Pancreas (tissue), 10 donors: ENCODE measurements at regions not wholly inside any gene's neighbourhood (a gene's known extent, or its start where the extent isn't known, plus 50 kb on each side); places are given as distances from the start of the nearest gene placed in this dataset.

ENCODE experiments used
- ATAC-seq, 4 donors: fragments of 200-7000 bp; cut with Tn5 transposase; one replicate each; pipeline versions ENCODE4 v1.8.0 to v1.9.1; 2020; ENCODE audit warnings: mild to moderate bottlenecking in 4 of 4, moderate library complexity in 4 of 4
- DNase-seq, 6 donors: peaks; one replicate each; pipeline ENCODE4 v3.0.0-alpha.2; 2020
- FAIRE-seq: peaks from 2 replicates; lab custom pipeline; 2012; peaks lifted over from hg19 to GRCh38; lab: Jason Lieb, UNC
- H3K27ac ChIP-seq, 4 donors: fragments of 200-600 bp; sonication (generic); 1 replicate in 3 of 4; 2 replicates in 1 of 4; pipeline versions ENCODE4 v1.5.0 to v1.8.0; 2020
- H3K27me3 ChIP-seq, 4 donors: fragments of 200-600 bp; one replicate each; pipeline ENCODE4 v1.8.0; 2021
- H3K36me3 ChIP-seq, 3 donors: fragments of 200-600 bp; sonication (generic) in 1 of 3; one replicate each; pipeline versions ENCODE4 v1.5.0 to v1.8.0; 2020 to 2021
- H3K4me1 ChIP-seq, 3 donors: fragments of 200-600 bp; one replicate each; pipeline ENCODE4 v1.8.0; 2021
- H3K4me3 ChIP-seq, 4 donors: fragments of 200-600 bp; sonication (generic) in 2 of 4; one replicate each; pipeline versions ENCODE4 v1.5.0 to v1.8.0; 2020 to 2021
- H3K9me3 ChIP-seq, 4 donors: fragments of 200-600 bp; one replicate each; pipeline ENCODE4 v1.8.0; 2021
- WGBS, 2 donors: extraction: QIAGEN DNeasy Blood & Tissue Kit; methylation state at CpG; one replicate each; pipeline ENCODE4 v1.1.7; 2013; 5-methylcytosine and 5-hydroxymethylcytosine counted together
- intact Hi-C, 3 donors: fragments of 100-400 bp; cut with DNase I; formaldehyde crosslinking; loops; one replicate each; pipeline versions ENCODE4 v1.11.1 to v1.14.2; 2022
- TF ChIP-seq, protein P1 (sequence below), 4 donors: fragments of 200-600 bp; sonication (generic) in 3 of 4; IDR thresholded peaks; one replicate each; pipeline versions ENCODE4 v1.5.0 to v1.8.0; 2021; ENCODE audit warnings: antibody characterized with exemption in 4 of 4
- donor health status: healthy with polysubstance abuse.
- donor health status: DM: no; HTN: no; CAD: no; lungs with moderate emphysema.
- donor health status: DM: no; HTN: no; CAD: no.
- donor health status: control.
- donor health status: control.
- donor health status: Bipolar disorder and iron deficiency.
- donor health status: DM: yes; HTN: yes; CAD: no.
- donor health status: DM: no; HTN: no; CAD: no.
- donor health status: DM: no; HTN: no; CAD: no.
- donor health status: DM: yes; HTN: yes; CAD: no.

DNA sequence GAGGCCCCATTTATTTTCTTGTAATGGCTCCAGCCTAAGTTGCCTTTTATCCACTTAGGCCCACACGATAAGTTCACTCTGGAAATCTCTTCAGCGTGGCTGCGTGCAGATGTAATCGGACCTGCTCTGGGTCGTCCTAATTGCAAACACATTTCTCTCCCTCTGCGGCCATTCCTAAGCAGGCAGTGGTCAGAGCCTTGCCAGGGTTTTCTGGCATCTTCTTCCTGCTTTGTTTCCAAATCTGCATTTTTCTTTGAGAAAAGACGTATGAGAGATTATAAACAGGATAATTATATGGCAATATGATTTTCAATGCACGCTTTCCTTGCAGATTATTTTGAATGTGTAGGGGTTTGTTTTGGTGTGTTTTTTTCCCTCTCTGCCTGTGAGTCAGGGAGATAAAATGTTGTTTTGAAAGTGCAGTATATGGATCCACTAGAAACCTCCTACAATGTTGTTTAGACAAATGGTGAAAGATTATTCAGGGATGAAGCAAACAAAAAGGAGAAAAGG, 239.4 kb upstream of the TANK start:
- H3K4me1 ChIP-seq, result no peaks in the 10 kb centered on the region
- FAIRE-seq, result no peak

DNA sequence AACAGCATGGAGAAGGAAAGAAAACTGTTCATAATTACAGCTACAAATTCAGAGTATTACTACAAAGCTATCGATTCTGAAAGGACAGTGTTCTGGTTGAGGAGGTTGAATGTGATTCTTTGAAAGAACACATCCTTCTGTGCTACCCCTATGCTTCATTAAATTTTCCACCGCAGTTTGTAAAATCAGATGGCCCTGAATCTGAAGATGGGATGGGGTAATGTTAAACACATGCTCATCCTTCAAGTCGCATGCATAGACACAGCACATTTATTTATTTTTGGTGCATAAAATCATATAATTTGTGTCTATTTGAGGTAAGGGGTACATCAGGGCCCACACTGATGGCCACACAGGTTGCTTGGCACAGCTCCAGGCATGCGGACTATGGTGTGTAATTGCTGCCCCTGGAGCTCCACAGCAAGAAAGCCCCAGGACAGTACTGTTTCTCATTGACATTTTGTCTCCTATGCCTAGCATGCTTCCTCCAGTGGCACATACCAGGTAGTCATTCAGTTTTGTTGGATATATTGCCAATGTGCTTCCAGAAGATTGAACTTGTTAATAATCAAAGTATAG, 238.8 kb upstream of the TANK start:
- no peak overlapping the region for H3K27ac ChIP-seq
- no peak overlapping the region for H3K4me3 ChIP-seq
- TF ChIP-seq, protein P1, sequence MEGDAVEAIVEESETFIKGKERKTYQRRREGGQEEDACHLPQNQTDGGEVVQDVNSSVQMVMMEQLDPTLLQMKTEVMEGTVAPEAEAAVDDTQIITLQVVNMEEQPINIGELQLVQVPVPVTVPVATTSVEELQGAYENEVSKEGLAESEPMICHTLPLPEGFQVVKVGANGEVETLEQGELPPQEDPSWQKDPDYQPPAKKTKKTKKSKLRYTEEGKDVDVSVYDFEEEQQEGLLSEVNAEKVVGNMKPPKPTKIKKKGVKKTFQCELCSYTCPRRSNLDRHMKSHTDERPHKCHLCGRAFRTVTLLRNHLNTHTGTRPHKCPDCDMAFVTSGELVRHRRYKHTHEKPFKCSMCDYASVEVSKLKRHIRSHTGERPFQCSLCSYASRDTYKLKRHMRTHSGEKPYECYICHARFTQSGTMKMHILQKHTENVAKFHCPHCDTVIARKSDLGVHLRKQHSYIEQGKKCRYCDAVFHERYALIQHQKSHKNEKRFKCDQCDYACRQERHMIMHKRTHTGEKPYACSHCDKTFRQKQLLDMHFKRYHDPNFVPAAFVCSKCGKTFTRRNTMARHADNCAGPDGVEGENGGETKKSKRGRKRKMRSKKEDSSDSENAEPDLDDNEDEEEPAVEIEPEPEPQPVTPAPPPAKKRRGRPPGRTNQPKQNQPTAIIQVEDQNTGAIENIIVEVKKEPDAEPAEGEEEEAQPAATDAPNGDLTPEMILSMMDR (IDR thresholded peaks at IDR 0.05), result no peak
- 73 to 82% methylated on average over 4 of the region's 4 CpGs for WGBS, 2 donors
- no peaks in the 10 kb centered on the region for H3K27me3 ChIP-seq
- no peaks in the 10 kb centered on the region for H3K36me3 ChIP-seq
- no peaks in the 10 kb centered on the region for H3K9me3 ChIP-seq
- ATAC-seq (no peak), FAIRE-seq (no peak), DNase-seq (peak in 1 of 6 donors; percentile 25)
- no peaks in the 10 kb centered on the region for H3K4me1 ChIP-seq
- intact Hi-C loops, result no loop called here

More for the DNA sequence above, 239.4 kb upstream of the TANK start:
- no peak overlapping the region for H3K27ac ChIP-seq
- no peaks in the 10 kb centered on the region for H3K36me3 ChIP-seq
- DNase-seq, result no peak
- intact Hi-C loops, result no loop called here
- no peaks in the 10 kb centered on the region for H3K9me3 ChIP-seq
- ATAC-seq, result peak in 3 of 4 donors; percentile 53 to 58 (median 56)
- no peaks in the 10 kb centered on the region for H3K27me3 ChIP-seq
- WGBS, 2 donors, result 69 to 70% methylated on average over 8 of the region's 8 CpGs
- no peak overlapping the region for H3K4me3 ChIP-seq
- TF ChIP-seq, protein P1 (IDR thresholded peaks at IDR 0.05), result no peak

DNA sequence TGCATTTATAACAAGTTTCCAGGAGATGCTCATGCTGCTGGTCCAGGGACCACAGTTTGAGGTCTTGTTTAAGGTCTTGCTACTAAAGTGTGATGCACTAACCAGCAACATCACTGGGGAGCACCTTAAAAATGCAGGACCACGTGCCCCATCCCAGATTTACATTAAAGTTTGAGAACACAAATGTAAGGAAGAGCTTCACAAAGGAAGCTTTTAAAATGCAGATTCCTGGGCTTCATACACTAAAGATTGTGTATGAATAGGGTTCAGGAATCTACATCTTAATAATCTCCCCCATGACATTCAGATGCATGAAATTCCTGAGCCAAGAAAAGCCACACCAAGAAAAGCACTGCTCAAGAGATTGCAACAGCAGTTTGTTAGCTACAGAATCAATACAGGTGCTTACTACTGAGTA, 235.3 kb upstream of the TANK start:
- no peak for ATAC-seq
- FAIRE-seq, result no peak
- DNase-seq, result no peak
- Histone ChIP-seq H3K27ac (no peak overlapping the region), H3K4me3 (no peak overlapping the region), H3K9me3 (no peaks in the 10 kb centered on the region), H3K4me1 (peaks cover 0 to 6% (median 4%) of the 10 kb centered on the region in 3 donors), H3K36me3 (no peaks in the 10 kb centered on the region), H3K27me3 (no peaks in the 10 kb centered on the region)
- intact Hi-C loops, result no loop called here
- TF ChIP-seq, protein P1 (IDR thresholded peaks at IDR 0.05), result no peak
- WGBS, 2 donors, result 77 to 78% methylated on average over 1 of the region's 1 CpG

DNA sequence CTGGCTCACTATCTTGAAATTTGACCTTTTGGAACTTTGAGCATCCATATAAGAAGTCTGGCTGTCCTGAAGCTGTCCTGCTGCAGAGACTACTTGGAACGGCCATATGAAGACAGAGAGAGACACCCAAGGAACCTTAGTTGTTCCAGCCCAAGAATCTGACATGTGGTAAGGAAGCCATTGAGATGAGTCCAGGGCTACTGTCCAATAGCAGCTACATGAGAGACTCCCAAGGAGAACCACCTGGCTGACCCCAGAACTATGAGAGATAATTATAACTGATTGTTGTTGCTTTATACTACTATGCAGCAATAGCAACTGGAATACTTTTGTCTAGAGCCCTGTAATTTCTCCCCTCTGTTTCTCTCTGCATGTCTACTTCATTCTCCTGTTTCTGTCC, 234.3 kb upstream of the TANK start:
- 90 to 100% methylated on average over 1 of the region's 1 CpG for WGBS, 2 donors
- no peak overlapping the region for H3K4me3 ChIP-seq
- H3K27ac ChIP-seq, result no peak overlapping the region
- H3K27me3 ChIP-seq, result no peaks in the 10 kb centered on the region
- FAIRE-seq (no peak), ATAC-seq (no peak), DNase-seq (no peak)
- intact Hi-C loops, result no loop called here
- H3K9me3 ChIP-seq, result no peaks in the 10 kb centered on the region
- no peaks in the 10 kb centered on the region for H3K36me3 ChIP-seq
- H3K4me1 ChIP-seq, result peaks cover 0 to 6% (median 4%) of the 10 kb centered on the region in 3 donors
- TF ChIP-seq, protein P1 (IDR thresholded peaks at IDR 0.05), result no peak

DNA sequence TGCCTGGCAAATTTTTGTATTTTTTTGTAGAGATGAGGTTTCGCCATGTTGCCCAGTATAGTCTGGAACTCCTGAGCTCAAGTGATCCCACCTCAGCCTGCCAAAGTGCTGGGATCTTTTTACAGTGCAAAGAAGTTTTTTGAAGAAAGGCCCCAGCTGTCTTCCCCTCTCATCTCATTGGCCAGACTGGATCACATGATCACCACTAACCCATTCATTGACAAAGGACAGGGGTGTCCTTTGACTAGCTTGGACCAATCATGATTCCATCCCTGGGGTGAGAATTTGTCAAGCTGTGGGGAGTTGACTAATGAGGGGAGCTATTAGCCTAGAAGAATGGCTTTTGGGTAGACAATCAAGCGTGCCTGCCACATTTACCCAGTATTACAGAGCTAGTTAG, 232.9 kb upstream of the TANK start:
- no peaks in the 10 kb centered on the region for H3K9me3 ChIP-seq
- no peaks in the 10 kb centered on the region for H3K27me3 ChIP-seq
- peaks cover 0 to 6% (median 4%) of the 10 kb centered on the region in 3 donors for H3K4me1 ChIP-seq
- no peak overlapping the region for H3K4me3 ChIP-seq
- DNase-seq, result no peak
- no peak for ATAC-seq
- TF ChIP-seq, protein P1 (IDR thresholded peaks at IDR 0.05), result no peak
- 48 to 49% methylated on average over 2 of the region's 2 CpGs for WGBS, 2 donors
- no peak for FAIRE-seq
- no peak overlapping the region for H3K27ac ChIP-seq
- no peaks in the 10 kb centered on the region for H3K36me3 ChIP-seq
- intact Hi-C loops, result no loop called here
